ENCODE measurements at regions not wholly inside any gene's neighbourhood (a gene's known extent, or its start where the extent isn't known, plus 50 kb on each side); places are given as distances from the start of the nearest gene placed in this dataset.

- Mint-ChIP-seq H3K27ac (no peak overlapping the region), H3K27me3 (ENCODE audit: insufficient read depth) (no peaks in the 10 kb centered on the region), H3K4me1 (peaks cover 30% of the 10 kb centered on the region), H3K36me3 (ENCODE audit: low read depth) (no peaks in the 10 kb centered on the region), H3K9me3 (no peaks in the 10 kb centered on the region), H3K4me3 (no peak overlapping the region)
- no peak for TF ChIP-seq CTCF (conservative IDR thresholded peaks at IDR 0.05)
- Histone ChIP-seq H3K9me3 (ENCODE audit: control insufficient read depth, low read length) (no peaks in the 10 kb centered on the region), H3K27me3 (ENCODE audit: control insufficient read depth, insufficient read depth, low read length, poor library complexity, severe bottlenecking) (no peaks in the 10 kb centered on the region), H3K9ac (ENCODE audit: extremely low read depth, low read length, poor library complexity, severe bottlenecking) (no peak overlapping the region), H3K4me3 (ENCODE audit: low read length) (no peak overlapping the region), H3K4me1 (ENCODE audit: control insufficient read depth, insufficient read depth, low read length) (peaks cover 8% of the 10 kb centered on the region), H3K27ac (ENCODE audit: low read depth, low read length) (no peak overlapping the region), H3K36me3 (ENCODE audit: control insufficient read depth, insufficient read depth, low read length) (no peaks in the 10 kb centered on the region)
- WGBS, 2 experiments (ENCODE audit: insufficient coverage in 1 of 2, insufficient read length in 1 of 2), result 47 to 67% methylated on average over 1 to 2 of the region's 2 CpGs
- DNase-seq, result no peak
Measured at GRCh38 chr13:103514619-103515018, 448.4 kb upstream of the SLC10A2 start.

- Mint-ChIP-seq H3K27me3 (ENCODE audit: insufficient read depth) (no peaks in the 10 kb centered on the region), H3K27ac (no peak overlapping the region), H3K36me3 (ENCODE audit: low read depth) (no peaks in the 10 kb centered on the region), H3K4me3 (no peak overlapping the region), H3K9me3 (peaks cover 1% of the 10 kb centered on the region), H3K4me1 (peaks cover 30% of the 10 kb centered on the region)
- Histone ChIP-seq H3K4me3 (ENCODE audit: low read length) (no peak overlapping the region), H3K4me1 (ENCODE audit: control insufficient read depth, insufficient read depth, low read length) (peaks cover 8% of the 10 kb centered on the region), H3K36me3 (ENCODE audit: control insufficient read depth, insufficient read depth, low read length) (no peaks in the 10 kb centered on the region), H3K9ac (ENCODE audit: extremely low read depth, low read length, poor library complexity, severe bottlenecking) (no peak overlapping the region), H3K27ac (ENCODE audit: low read depth, low read length) (no peak overlapping the region), H3K27me3 (ENCODE audit: control insufficient read depth, insufficient read depth, low read length, poor library complexity, severe bottlenecking) (no peaks in the 10 kb centered on the region), H3K9me3 (ENCODE audit: control insufficient read depth, low read length) (no peaks in the 10 kb centered on the region)
- TF ChIP-seq CTCF (conservative IDR thresholded peaks at IDR 0.05), result no peak
- WGBS, 2 experiments (ENCODE audit: insufficient coverage in 1 of 2, insufficient read length in 1 of 2), result no CpG with 5 or more reads among the region's 1 CpG
- DNase-seq, result no peak
Measured at GRCh38 chr13:103514188-103514587, 448.0 kb upstream of the SLC10A2 start.

GRCh38 chr13:103510007-103510535 lies 443.9 kb upstream of the SLC10A2 start:
- DNase-seq, result no peak
- no peaks in the 10 kb centered on the region for H3K9me3 ChIP-seq (ENCODE audit: control insufficient read depth, low read length)
- TF ChIP-seq CTCF (conservative IDR thresholded peaks at IDR 0.05), result peak; percentile 65
- H3K27me3 Mint-ChIP-seq (ENCODE audit: insufficient read depth), result no peaks in the 10 kb centered on the region
- no peak overlapping the region for H3K27ac Mint-ChIP-seq
- 89 to 94% methylated on average over 11 to 13 of the region's 13 CpGs for WGBS, 2 experiments (ENCODE audit: insufficient coverage in 1 of 2, insufficient read length in 1 of 2)
- H3K27ac ChIP-seq (ENCODE audit: low read depth, low read length), result no peak overlapping the region
- H3K36me3 ChIP-seq (ENCODE audit: control insufficient read depth, insufficient read depth, low read length), result no peaks in the 10 kb centered on the region
- no peaks in the 10 kb centered on the region for H3K27me3 ChIP-seq (ENCODE audit: control insufficient read depth, insufficient read depth, low read length, poor library complexity, severe bottlenecking)
- no peaks in the 10 kb centered on the region for H3K4me1 ChIP-seq (ENCODE audit: control insufficient read depth, insufficient read depth, low read length)
- no peaks in the 10 kb centered on the region for H3K36me3 Mint-ChIP-seq (ENCODE audit: low read depth)
- no peak overlapping the region for H3K9ac ChIP-seq (ENCODE audit: extremely low read depth, low read length, poor library complexity, severe bottlenecking)
- H3K4me1 Mint-ChIP-seq, result peaks cover 8% of the 10 kb centered on the region
- peaks cover 16% of the 10 kb centered on the region for H3K9me3 Mint-ChIP-seq
- H3K4me3 Mint-ChIP-seq, result no peak overlapping the region
- no peak overlapping the region for H3K4me3 ChIP-seq (ENCODE audit: low read length)

Data from endodermal cell (in vitro differentiated cells).